MM.1S (cell line): ENCODE measurements at regions not wholly inside any gene's neighbourhood (a gene's known extent, or its start where the extent isn't known, plus 50 kb on each side); places are given as distances from the start of the nearest gene placed in this dataset.

Experiments used
- EZH2 ChIP-seq: fragments of 300-600 bp; sonication (generic); optimal IDR thresholded peaks from 2 replicates; pipeline ENCODE3; 2017; ENCODE audit warnings: low read depth, mild to moderate bottlenecking, antibody characterized with exemption, low read length, mixed read lengths
- EZH2phosphoT487 ChIP-seq: fragments of 300-600 bp; sonication (generic); IDR thresholded peaks from 2 replicates; pipeline ENCODE4 v1.6.1; 2018; ENCODE audit warnings: antibody characterized with exemption, low read length
- TF ChIP-seq, protein P1 (sequence below): fragments of 300-600 bp; sonication (generic); IDR thresholded peaks from 2 replicates; pipeline ENCODE4 v1.5.1; 2016; ENCODE audit warnings: antibody characterized with exemption, low read length, mixed read lengths

GRCh38 chr20:40930561-40930960, 98.1 kb upstream of the TOP1 start:
- TF ChIP-seq, protein P1, sequence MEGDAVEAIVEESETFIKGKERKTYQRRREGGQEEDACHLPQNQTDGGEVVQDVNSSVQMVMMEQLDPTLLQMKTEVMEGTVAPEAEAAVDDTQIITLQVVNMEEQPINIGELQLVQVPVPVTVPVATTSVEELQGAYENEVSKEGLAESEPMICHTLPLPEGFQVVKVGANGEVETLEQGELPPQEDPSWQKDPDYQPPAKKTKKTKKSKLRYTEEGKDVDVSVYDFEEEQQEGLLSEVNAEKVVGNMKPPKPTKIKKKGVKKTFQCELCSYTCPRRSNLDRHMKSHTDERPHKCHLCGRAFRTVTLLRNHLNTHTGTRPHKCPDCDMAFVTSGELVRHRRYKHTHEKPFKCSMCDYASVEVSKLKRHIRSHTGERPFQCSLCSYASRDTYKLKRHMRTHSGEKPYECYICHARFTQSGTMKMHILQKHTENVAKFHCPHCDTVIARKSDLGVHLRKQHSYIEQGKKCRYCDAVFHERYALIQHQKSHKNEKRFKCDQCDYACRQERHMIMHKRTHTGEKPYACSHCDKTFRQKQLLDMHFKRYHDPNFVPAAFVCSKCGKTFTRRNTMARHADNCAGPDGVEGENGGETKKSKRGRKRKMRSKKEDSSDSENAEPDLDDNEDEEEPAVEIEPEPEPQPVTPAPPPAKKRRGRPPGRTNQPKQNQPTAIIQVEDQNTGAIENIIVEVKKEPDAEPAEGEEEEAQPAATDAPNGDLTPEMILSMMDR: no peak
- no peak for TF ChIP-seq EZH2
- TF ChIP-seq EZH2phosphoT487: no peak
